Panc1 (cell line): ENCODE measurements at regions not wholly inside any gene's neighbourhood (a gene's known extent, or its start where the extent isn't known, plus 50 kb on each side); places are given as distances from the start of the nearest gene placed in this dataset.

ENCODE experiments used
- POLR2AphosphoS5 ChIP-seq: IDR thresholded peaks from 2 replicates; pipeline ENCODE4 v1.6.1; 2012; ENCODE audit warnings: mild to moderate bottlenecking, low read depth, low read length, moderate library complexity
- SIN3A ChIP-seq: IDR thresholded peaks from 2 replicates; pipeline ENCODE4 v1.6.1; 2012; ENCODE audit warnings: low read depth, mild to moderate bottlenecking, low read length, moderate library complexity, borderline replicate concordance; ENCODE audit not compliant: insufficient read depth
- TCF7L2 ChIP-seq: IDR thresholded peaks from 2 replicates; pipeline ENCODE4 v1.6.1; 2011; ENCODE audit warnings: mild to moderate bottlenecking, low read depth, low read length, inconsistent platforms
- TF ChIP-seq, protein P1 (sequence below): fragments of 450-650 bp; IDR thresholded peaks from 2 replicates; pipeline ENCODE4 v1.5.1; 2017; ENCODE audit warnings: mild to moderate bottlenecking
- TF ChIP-seq, protein P2 (sequence below), 2 experiments: IDR thresholded peaks; 2 replicates each; pipeline ENCODE4 v1.6.1; 2011 to 2012; ENCODE audit warnings: low read depth in 2 of 2, control low read depth in 1 of 2, low read length in 1 of 2, mild to moderate bottlenecking in 1 of 2, moderate library complexity in 1 of 2; ENCODE audit not compliant: insufficient read depth in 1 of 2

GRCh38 chr1:207968521-207969009, 57.6 kb upstream of the CD34 start:
- TF ChIP-seq, protein P1, sequence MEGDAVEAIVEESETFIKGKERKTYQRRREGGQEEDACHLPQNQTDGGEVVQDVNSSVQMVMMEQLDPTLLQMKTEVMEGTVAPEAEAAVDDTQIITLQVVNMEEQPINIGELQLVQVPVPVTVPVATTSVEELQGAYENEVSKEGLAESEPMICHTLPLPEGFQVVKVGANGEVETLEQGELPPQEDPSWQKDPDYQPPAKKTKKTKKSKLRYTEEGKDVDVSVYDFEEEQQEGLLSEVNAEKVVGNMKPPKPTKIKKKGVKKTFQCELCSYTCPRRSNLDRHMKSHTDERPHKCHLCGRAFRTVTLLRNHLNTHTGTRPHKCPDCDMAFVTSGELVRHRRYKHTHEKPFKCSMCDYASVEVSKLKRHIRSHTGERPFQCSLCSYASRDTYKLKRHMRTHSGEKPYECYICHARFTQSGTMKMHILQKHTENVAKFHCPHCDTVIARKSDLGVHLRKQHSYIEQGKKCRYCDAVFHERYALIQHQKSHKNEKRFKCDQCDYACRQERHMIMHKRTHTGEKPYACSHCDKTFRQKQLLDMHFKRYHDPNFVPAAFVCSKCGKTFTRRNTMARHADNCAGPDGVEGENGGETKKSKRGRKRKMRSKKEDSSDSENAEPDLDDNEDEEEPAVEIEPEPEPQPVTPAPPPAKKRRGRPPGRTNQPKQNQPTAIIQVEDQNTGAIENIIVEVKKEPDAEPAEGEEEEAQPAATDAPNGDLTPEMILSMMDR, result no peak
- TF ChIP-seq POLR2AphosphoS5, result no peak
- TF ChIP-seq, protein P2, sequence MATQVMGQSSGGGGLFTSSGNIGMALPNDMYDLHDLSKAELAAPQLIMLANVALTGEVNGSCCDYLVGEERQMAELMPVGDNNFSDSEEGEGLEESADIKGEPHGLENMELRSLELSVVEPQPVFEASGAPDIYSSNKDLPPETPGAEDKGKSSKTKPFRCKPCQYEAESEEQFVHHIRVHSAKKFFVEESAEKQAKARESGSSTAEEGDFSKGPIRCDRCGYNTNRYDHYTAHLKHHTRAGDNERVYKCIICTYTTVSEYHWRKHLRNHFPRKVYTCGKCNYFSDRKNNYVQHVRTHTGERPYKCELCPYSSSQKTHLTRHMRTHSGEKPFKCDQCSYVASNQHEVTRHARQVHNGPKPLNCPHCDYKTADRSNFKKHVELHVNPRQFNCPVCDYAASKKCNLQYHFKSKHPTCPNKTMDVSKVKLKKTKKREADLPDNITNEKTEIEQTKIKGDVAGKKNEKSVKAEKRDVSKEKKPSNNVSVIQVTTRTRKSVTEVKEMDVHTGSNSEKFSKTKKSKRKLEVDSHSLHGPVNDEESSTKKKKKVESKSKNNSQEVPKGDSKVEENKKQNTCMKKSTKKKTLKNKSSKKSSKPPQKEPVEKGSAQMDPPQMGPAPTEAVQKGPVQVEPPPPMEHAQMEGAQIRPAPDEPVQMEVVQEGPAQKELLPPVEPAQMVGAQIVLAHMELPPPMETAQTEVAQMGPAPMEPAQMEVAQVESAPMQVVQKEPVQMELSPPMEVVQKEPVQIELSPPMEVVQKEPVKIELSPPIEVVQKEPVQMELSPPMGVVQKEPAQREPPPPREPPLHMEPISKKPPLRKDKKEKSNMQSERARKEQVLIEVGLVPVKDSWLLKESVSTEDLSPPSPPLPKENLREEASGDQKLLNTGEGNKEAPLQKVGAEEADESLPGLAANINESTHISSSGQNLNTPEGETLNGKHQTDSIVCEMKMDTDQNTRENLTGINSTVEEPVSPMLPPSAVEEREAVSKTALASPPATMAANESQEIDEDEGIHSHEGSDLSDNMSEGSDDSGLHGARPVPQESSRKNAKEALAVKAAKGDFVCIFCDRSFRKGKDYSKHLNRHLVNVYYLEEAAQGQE (IDR thresholded peaks at IDR 0.05; ENCODE audit: insufficient read depth in 1 of 2, low read depth in 2 of 2, low read length in 1 of 2), result no peak
- no peak for TF ChIP-seq SIN3A
- no peak for TF ChIP-seq TCF7L2
